Type B pancreatic cell (in vitro differentiated cells): ENCODE measurements at regions not wholly inside any gene's neighbourhood (a gene's known extent, or its start where the extent isn't known, plus 50 kb on each side); places are given as distances from the start of the nearest gene placed in this dataset.

Source experiments
- DNase-seq: peaks from one replicate; pipeline ENCODE4 v3.0.0; 2021; ENCODE audit warnings: mixed read lengths; ENCODE audit not compliant: unreplicated experiment; ENCODE audit errors: extremely low spot score
- H3K27ac Mint-ChIP-seq: 2 replicates; pipeline ENCODE4 v1.8.0; 2021; ENCODE audit warnings: mild to moderate bottlenecking, mixed read lengths
- H3K27me3 Mint-ChIP-seq: 2 replicates; pipeline ENCODE4 v1.8.0; 2021; ENCODE audit warnings: mixed read lengths
- H3K36me3 Mint-ChIP-seq: 2 replicates; pipeline ENCODE4 v1.8.0; 2021; ENCODE audit warnings: mixed read lengths
- H3K4me1 Mint-ChIP-seq: one replicate; pipeline ENCODE4 v1.8.0; 2021; ENCODE audit warnings: mixed read lengths; ENCODE audit not compliant: unreplicated experiment
- H3K4me3 Mint-ChIP-seq: 2 replicates; pipeline ENCODE4 v1.8.0; 2021; ENCODE audit warnings: mild to moderate bottlenecking, mixed read lengths
- H3K9me3 Mint-ChIP-seq: 2 replicates; pipeline ENCODE4 v1.8.0; 2021; ENCODE audit warnings: mixed read lengths
- TF ChIP-seq, protein P1 (sequence below): fragments of 200-600 bp; sonication (generic); conservative IDR thresholded peaks from 2 replicates; pipeline ENCODE4 v1.5.0; 2021; ENCODE audit warnings: antibody characterized with exemption, mild to moderate bottlenecking

DNA sequence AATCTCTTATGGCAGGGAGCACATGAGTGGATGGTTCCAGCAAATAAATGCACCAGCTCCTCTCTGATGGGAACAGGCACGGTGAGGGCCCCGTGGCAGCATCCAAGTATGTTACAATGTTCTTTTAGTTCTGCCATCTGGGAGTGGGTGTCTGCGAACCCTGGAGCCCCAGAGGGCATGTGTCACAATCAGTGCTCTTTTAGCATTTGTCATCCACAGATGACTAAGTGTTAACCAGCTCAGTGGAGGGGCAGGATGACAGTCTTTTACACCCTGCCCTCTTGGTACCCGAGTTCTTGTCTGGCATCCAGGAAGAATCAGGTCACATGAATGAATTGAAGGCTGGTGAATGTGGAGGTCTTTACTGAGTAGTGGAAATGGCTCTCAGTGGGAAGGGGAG, 560.4 kb upstream of the FLRT2 start:
- H3K36me3 Mint-ChIP-seq, result no peaks in the 10 kb centered on the region

DNA sequence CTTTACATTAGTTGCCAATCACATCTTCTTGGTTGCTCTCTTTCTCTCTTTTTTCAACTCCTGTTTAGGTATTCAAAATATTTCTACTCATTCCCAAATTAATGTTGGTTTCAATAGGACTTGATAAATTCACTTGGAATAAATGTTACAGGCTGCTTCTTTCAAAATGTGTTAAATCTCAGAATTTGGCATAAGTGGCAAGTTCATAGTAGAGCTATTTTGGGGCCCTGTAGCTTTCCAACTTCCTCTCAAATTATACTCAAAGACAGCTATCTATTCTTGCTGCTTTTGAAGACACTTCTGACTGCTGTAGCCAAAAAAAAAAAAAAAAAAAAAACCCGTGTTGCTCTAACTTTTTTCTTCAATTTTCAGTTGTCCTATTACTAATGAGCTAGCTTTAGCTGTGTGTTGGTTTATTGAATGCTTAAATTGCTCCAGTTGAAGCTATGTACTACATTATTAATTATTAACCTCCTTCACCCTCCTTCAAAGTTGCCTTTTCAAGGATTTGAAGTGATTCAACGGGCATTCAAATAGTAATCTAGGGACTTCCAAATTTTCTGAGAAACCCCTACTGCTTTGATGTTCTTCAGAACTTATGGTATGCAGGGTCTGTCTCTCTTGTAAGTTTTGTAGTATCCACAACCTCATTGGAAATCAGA, 554.6 kb upstream of the FLRT2 start:
- no peak for DNase-seq
- H3K27me3 Mint-ChIP-seq, result peaks cover 7% of the 10 kb centered on the region
- no peak overlapping the region for H3K4me3 Mint-ChIP-seq
- H3K9me3 Mint-ChIP-seq, result peaks cover 4% of the 10 kb centered on the region
- no peak overlapping the region for H3K27ac Mint-ChIP-seq
- peaks cover 14% of the 10 kb centered on the region for H3K4me1 Mint-ChIP-seq
- no peaks in the 10 kb centered on the region for H3K36me3 Mint-ChIP-seq
- TF ChIP-seq, protein P1, sequence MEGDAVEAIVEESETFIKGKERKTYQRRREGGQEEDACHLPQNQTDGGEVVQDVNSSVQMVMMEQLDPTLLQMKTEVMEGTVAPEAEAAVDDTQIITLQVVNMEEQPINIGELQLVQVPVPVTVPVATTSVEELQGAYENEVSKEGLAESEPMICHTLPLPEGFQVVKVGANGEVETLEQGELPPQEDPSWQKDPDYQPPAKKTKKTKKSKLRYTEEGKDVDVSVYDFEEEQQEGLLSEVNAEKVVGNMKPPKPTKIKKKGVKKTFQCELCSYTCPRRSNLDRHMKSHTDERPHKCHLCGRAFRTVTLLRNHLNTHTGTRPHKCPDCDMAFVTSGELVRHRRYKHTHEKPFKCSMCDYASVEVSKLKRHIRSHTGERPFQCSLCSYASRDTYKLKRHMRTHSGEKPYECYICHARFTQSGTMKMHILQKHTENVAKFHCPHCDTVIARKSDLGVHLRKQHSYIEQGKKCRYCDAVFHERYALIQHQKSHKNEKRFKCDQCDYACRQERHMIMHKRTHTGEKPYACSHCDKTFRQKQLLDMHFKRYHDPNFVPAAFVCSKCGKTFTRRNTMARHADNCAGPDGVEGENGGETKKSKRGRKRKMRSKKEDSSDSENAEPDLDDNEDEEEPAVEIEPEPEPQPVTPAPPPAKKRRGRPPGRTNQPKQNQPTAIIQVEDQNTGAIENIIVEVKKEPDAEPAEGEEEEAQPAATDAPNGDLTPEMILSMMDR, result no peak

More for the DNA sequence above, 560.4 kb upstream of the FLRT2 start:
- no peaks in the 10 kb centered on the region for H3K4me1 Mint-ChIP-seq
- H3K4me3 Mint-ChIP-seq, result no peak overlapping the region
- no peak for DNase-seq
- peaks cover 26% of the 10 kb centered on the region for H3K27me3 Mint-ChIP-seq
- no peaks in the 10 kb centered on the region for H3K9me3 Mint-ChIP-seq
- no peak overlapping the region for H3K27ac Mint-ChIP-seq
- TF ChIP-seq, protein P1, result no peak

DNA sequence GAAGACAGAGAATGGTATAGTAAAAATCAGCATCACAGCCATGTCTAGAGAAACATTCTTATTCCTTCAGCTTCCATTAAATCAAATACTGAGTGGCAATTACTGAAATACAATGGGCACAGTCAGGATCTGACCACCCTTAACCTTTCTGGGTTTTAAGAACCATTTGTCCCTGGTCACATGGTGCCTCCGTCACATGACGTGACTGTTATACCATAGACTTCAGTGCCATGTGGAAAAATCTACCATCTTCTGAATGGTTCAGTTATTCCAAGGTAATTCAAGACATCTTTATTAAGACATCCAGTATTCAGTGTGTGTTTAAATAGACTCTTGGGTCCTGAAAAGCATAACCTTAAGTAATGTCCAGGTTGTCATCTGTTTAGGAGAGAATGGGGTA, 553.1 kb upstream of the FLRT2 start:
- no peak overlapping the region for H3K27ac Mint-ChIP-seq
- TF ChIP-seq, protein P1, result no peak
- no peak overlapping the region for H3K4me3 Mint-ChIP-seq
- no peak for DNase-seq
- H3K9me3 Mint-ChIP-seq, result peaks cover 4% of the 10 kb centered on the region
- no peaks in the 10 kb centered on the region for H3K36me3 Mint-ChIP-seq
- peaks cover 14% of the 10 kb centered on the region for H3K4me1 Mint-ChIP-seq
- peaks cover 7% of the 10 kb centered on the region for H3K27me3 Mint-ChIP-seq

DNA sequence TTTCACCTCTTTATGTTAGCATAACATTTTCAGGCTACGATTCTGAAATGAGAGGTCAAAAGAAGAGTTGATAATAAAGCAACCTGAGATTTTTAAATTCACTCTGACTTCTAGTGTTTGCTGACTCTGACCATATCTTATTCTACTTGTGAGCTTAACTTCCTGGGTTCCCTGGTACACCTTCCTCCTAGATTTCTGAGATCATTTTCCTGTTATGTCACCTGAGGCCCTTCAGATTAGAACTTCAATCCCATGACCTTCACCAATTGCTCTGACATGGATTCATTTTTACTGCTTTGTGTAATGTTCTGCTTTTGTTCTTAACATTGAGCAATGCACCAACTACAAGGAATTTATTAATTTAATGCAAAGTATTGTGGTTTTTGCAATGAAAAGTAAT, 542.9 kb upstream of the FLRT2 start:
- H3K4me1 Mint-ChIP-seq, result no peaks in the 10 kb centered on the region
- peaks cover 6% of the 10 kb centered on the region for H3K27me3 Mint-ChIP-seq

DNA sequence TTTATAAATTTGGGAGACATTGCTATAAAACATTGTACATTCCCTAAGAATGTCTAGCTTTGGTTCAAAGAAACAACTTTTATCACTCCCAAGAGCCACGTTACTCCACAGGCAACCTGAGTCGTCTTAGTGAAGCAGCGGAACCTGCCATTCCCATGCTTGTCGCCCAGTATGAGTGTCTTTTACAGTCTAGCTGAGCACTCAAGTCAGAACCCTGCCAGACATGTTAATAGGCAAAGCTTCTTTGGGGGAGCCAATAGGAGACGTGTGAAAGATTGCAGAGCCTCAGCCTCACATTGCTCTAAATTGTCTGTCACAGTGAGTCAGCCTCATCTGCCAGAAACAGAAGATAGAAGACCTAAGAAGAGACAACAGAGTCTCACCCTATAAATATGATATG, 541.6 kb upstream of the FLRT2 start:
- no peaks in the 10 kb centered on the region for H3K4me1 Mint-ChIP-seq
- peaks cover 6% of the 10 kb centered on the region for H3K27me3 Mint-ChIP-seq

More for the DNA sequence above, 542.9 kb upstream of the FLRT2 start:
- no peak overlapping the region for H3K27ac Mint-ChIP-seq
- H3K9me3 Mint-ChIP-seq, result no peaks in the 10 kb centered on the region
- no peak for DNase-seq
- no peak overlapping the region for H3K4me3 Mint-ChIP-seq
- TF ChIP-seq, protein P1, result no peak
- H3K36me3 Mint-ChIP-seq, result no peaks in the 10 kb centered on the region

More for the DNA sequence above, 541.6 kb upstream of the FLRT2 start:
- Mint-ChIP-seq H3K9me3 (no peaks in the 10 kb centered on the region), H3K36me3 (no peaks in the 10 kb centered on the region), H3K27ac (no peak overlapping the region), H3K4me3 (no peak overlapping the region)
- TF ChIP-seq, protein P1, result no peak
- DNase-seq, result no peak
